Large intestine (tissue), 3 donors: ENCODE measurements at regions not wholly inside any gene's neighbourhood (a gene's known extent, or its start where the extent isn't known, plus 50 kb on each side); places are given as distances from the start of the nearest gene placed in this dataset.

ENCODE experiments used
- DNase-seq, 2 donors: peaks; one replicate each; pipeline versions ENCODE4 v3.0.0 to v3.0.0-alpha.2; 2013
- H3K27ac ChIP-seq: one replicate; pipeline ENCODE4 v1.5.1; 2013; ENCODE audit warnings: low read length
- H3K27me3 ChIP-seq: 2 replicates; pipeline ENCODE4 v1.6.1; 2013; ENCODE audit warnings: low read length; ENCODE audit not compliant: control insufficient read depth, insufficient read depth
- H3K36me3 ChIP-seq: 2 replicates; pipeline ENCODE4 v1.6.1; 2013; ENCODE audit warnings: low read length; ENCODE audit not compliant: control insufficient read depth, insufficient read depth
- H3K4me1 ChIP-seq: one replicate; pipeline ENCODE4 v1.6.1; 2013; ENCODE audit warnings: low read length; ENCODE audit not compliant: control insufficient read depth, insufficient read depth
- H3K4me3 ChIP-seq: one replicate; pipeline ENCODE4 v1.5.1; 2013; ENCODE audit warnings: low read length
- H3K9me3 ChIP-seq: one replicate; pipeline ENCODE4 v1.6.1; 2013; ENCODE audit warnings: mild to moderate bottlenecking, low read depth, low read length, moderate library complexity; ENCODE audit not compliant: control insufficient read depth
- WGBS: methylation state at CpG from one replicate; pipeline ENCODE4 v1.1.5; 2013; ENCODE audit warnings: low lambda C conversion rate; ENCODE audit not compliant: insufficient coverage; 5-methylcytosine and 5-hydroxymethylcytosine counted together

DNA sequence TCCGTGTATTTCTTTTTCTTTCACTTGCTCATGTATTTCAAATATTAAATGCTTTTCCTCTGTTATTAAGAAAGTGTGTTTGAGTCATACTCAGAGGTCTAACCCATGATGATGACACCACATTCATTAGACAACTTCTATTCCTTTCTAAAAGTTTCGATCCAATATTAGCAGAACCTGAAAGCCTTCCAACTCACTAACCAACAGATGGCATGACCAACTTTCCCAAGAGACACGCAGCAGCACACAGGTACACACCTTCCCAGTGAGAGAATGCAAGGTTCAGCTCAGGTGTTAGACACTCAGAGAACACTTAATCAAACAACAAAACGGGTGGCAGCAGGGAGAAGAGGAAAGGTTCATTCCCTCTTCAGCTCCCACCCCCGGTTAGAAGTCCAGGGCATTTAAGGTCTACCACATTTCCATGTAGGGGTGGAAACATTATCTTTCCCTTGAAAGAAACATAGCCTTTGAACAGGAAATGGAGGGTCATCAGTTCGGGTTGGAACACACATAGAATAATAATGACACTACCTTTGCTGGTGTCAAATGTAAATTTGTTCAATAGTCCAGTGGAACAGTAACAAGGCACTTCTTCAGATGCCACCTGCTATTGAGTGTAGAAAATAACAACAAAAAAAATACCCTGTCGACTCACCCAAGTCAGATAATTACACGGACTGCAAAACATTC lies 404.2 kb downstream of the COG6 start:
- H3K4me3 ChIP-seq, result no peak overlapping the region
- WGBS, result 43% methylated on average over 1 of the region's 8 CpGs
- H3K9me3 ChIP-seq, result no peaks in the 10 kb centered on the region
- H3K27me3 ChIP-seq, result no peaks in the 10 kb centered on the region
- no peak for DNase-seq
- no peak overlapping the region for H3K27ac ChIP-seq
- H3K36me3 ChIP-seq, result no peaks in the 10 kb centered on the region
- no peaks in the 10 kb centered on the region for H3K4me1 ChIP-seq

- no peak for DNase-seq
- H3K9me3 ChIP-seq, result no peaks in the 10 kb centered on the region
- no peaks in the 10 kb centered on the region for H3K4me1 ChIP-seq
- WGBS, result no CpG with 5 or more reads among the region's 4 CpGs
- H3K27ac ChIP-seq, result no peak overlapping the region
- H3K36me3 ChIP-seq, result no peaks in the 10 kb centered on the region
- H3K27me3 ChIP-seq, result no peaks in the 10 kb centered on the region
- H3K4me3 ChIP-seq, result no peak overlapping the region
Observed at GRCh38 chr13:40060296-40061007, 405.0 kb downstream of the COG6 start.

- DNase-seq, result no peak
- H3K4me1 ChIP-seq, result no peaks in the 10 kb centered on the region
- H3K27me3 ChIP-seq, result no peaks in the 10 kb centered on the region
- H3K4me3 ChIP-seq, result no peak overlapping the region
- H3K36me3 ChIP-seq, result no peaks in the 10 kb centered on the region
- WGBS, result 100% methylated on average over 2 of the region's 7 CpGs
- no peaks in the 10 kb centered on the region for H3K9me3 ChIP-seq
- no peak overlapping the region for H3K27ac ChIP-seq
Observed at GRCh38 chr13:40061466-40062450, 406.3 kb downstream of the COG6 start.

DNA sequence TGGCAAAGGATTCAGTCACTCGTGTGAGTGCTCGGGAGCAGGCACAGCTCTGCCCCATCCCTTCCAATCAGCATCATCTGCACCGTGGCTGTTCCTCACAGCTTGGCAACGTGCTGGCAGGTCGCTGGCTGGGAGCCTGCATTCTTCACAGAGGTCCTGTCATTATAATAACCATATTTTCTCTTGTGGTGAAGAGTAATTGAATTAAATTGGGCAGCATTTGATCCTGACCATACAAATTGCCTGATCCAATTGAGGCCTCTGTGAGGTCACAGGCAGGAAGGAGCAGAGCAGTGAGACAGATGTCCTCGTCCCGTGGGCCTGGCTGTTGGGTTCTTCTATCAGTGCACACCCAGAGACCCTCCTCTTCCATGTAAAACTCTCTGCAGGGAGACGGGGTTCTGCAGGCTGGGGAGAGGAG lies 407.8 kb downstream of the COG6 start:
- H3K4me1 ChIP-seq, result no peaks in the 10 kb centered on the region
- H3K27ac ChIP-seq, result no peak overlapping the region

GRCh38 chr13:40063703-40064102 lies 408.2 kb downstream of the COG6 start:
- H3K27ac ChIP-seq, result no peak overlapping the region
- no peaks in the 10 kb centered on the region for H3K9me3 ChIP-seq
- WGBS, result no CpG with 5 or more reads among the region's 1 CpG

More for the DNA sequence above, 407.8 kb downstream of the COG6 start:
- WGBS, result no CpG with 5 or more reads among the region's 8 CpGs
- peak in 1 of 2 donors; percentile 20 for DNase-seq
- Histone ChIP-seq H3K9me3 (no peaks in the 10 kb centered on the region), H3K27me3 (no peaks in the 10 kb centered on the region), H3K36me3 (no peaks in the 10 kb centered on the region), H3K4me3 (no peak overlapping the region)

GRCh38 chr13:40064154-40065097 lies 409.0 kb downstream of the COG6 start:
- H3K4me1 ChIP-seq, result no peaks in the 10 kb centered on the region
- H3K9me3 ChIP-seq, result no peaks in the 10 kb centered on the region
- H3K27ac ChIP-seq, result no peak overlapping the region
- no CpG with 5 or more reads among the region's 10 CpGs for WGBS
- H3K27me3 ChIP-seq, result no peaks in the 10 kb centered on the region
- DNase-seq, result peak in 1 of 2 donors; percentile 14
- H3K4me3 ChIP-seq, result no peak overlapping the region
- no peaks in the 10 kb centered on the region for H3K36me3 ChIP-seq

More at GRCh38 chr13:40063703-40064102, 408.2 kb downstream of the COG6 start:
- Histone ChIP-seq H3K4me3 (no peak overlapping the region), H3K36me3 (no peaks in the 10 kb centered on the region), H3K27me3 (no peaks in the 10 kb centered on the region), H3K4me1 (no peaks in the 10 kb centered on the region)
- DNase-seq, result peak in 1 of 2 donors; percentile 40

GRCh38 chr13:40069173-40070044 lies 413.9 kb downstream of the COG6 start:
- peaks cover 2% of the 10 kb centered on the region for H3K27me3 ChIP-seq
- peak; percentile 34 to 50 for DNase-seq
- H3K4me1 ChIP-seq, result no peaks in the 10 kb centered on the region
- H3K9me3 ChIP-seq, result no peaks in the 10 kb centered on the region
- H3K27ac ChIP-seq, result no peak overlapping the region
- H3K4me3 ChIP-seq, result no peak overlapping the region
- WGBS, result 29% methylated on average over 3 of the region's 11 CpGs
- no peaks in the 10 kb centered on the region for H3K36me3 ChIP-seq

DNA sequence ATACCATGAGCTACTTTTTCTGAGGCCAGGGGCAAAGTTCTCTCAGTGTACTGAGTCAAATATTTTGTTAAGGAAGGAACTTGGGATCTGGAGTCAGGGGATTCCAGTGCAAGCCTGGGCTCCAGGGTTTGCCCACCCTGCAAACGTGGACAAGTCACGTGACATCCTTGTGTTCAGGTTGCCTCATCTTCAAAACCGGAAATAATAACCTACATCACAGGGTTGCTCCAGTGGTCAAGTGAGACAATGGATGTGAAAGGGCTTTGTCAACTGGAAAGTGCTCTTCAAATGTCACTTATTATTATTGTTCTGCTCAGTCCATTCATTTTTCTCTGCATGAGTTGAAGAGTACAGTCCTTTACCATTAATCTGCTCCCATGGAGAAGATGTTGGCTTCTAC lies 414.9 kb downstream of the COG6 start:
- WGBS, result no CpG with 5 or more reads among the region's 3 CpGs
- H3K9me3 ChIP-seq, result no peaks in the 10 kb centered on the region
- H3K36me3 ChIP-seq, result no peaks in the 10 kb centered on the region
- no peak for DNase-seq
- H3K27me3 ChIP-seq, result peaks cover 2% of the 10 kb centered on the region
- no peak overlapping the region for H3K4me3 ChIP-seq
- no peaks in the 10 kb centered on the region for H3K4me1 ChIP-seq
- H3K27ac ChIP-seq, result no peak overlapping the region

- WGBS, result no CpG with 5 or more reads among the region's 4 CpGs
Observed at GRCh38 chr13:40072663-40073120, 417.2 kb downstream of the COG6 start.

More at GRCh38 chr13:40072663-40073120, 417.2 kb downstream of the COG6 start:
- no peak for DNase-seq
- Histone ChIP-seq H3K27me3 (peaks cover 2% of the 10 kb centered on the region), H3K9me3 (no peaks in the 10 kb centered on the region), H3K4me3 (no peak overlapping the region), H3K36me3 (no peaks in the 10 kb centered on the region), H3K27ac (no peak overlapping the region), H3K4me1 (no peaks in the 10 kb centered on the region)
